ENCODE measurements at regions not wholly inside any gene's neighbourhood (a gene's known extent, or its start where the extent isn't known, plus 50 kb on each side); places are given as distances from the start of the nearest gene placed in this dataset.

DNA sequence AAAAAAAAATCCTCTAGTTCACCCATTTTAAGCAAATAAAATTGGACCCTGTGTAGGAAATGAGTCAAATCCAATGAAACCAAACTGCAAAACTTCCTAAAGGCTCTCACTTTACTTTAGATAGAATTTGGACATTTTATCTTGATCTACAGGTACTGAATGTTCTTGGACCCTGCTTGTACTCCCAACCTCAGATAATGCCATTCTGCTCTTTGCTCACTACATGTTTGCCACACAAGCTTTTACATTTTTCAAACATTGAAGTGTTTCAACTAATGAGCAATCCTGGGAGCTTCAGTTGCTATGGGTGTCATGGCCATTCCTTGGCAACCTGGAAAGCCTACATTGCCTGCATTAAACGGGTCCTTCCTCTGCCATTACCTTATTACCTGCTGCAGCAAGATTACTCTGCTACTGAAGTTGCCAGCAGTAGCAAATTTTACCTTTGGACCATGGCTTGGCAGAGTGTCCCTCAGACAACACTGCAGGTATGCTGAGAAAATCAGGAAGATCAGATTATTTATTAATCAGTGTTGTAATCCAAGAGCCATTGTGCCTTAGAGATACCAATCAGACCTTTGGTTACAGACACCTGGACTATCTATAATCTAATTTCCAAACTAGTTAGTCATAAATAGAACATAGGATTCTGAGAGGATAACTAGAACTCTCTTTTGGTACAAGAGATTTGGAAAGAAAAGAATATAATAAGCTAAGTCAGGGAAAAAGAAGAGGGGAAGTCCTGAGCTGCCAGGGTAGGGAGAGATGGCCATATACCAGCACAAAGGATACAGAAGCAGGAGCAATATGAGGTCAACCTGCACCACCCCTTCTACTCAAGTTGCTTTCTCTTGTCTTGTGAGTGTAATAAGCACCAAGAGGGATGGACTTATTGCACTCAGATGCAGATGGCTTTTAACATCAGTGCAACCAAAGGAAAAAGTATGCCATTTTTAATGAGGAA lies 293.3 kb upstream of the TFPI start:
- H3K4me1 ChIP-seq (replicated peaks in 1 of 4; ENCODE audit: control insufficient read depth in 3 of 4, insufficient read depth in 4 of 4, low read length in 3 of 4), result no peaks in the 10 kb centered on the region
- no peak overlapping the region for H3K27ac ChIP-seq (ENCODE audit: low read depth, low read length)
- ChIA-PET CTCF (ENCODE audit: partially characterized antibody) (interaction anchor here (1.2 to 1.6 kb wide), 3 partner anchors 188 to 348 kb away, joined by 4 to 7 read pairs (median 4); no protein-coding TSS in a partner anchor), POLR2A (ENCODE audit: partially characterized antibody) (interaction anchor here (0.6 kb wide), 1 partner anchor 901 kb away, joined by 3 read pairs; no protein-coding TSS in a partner anchor)
- H2AFZ ChIP-seq (ENCODE audit: low read length), result no peak overlapping the region
- no peak overlapping the region for H2BK12ac ChIP-seq (ENCODE audit: low read depth, low read length)
- 95% methylated on average over 1 of the region's 1 CpG; no CpG with 5 or more reads in 1 of the 2 experiments for WGBS, 2 experiments (ENCODE audit: extremely low coverage in 1 of 2, insufficient coverage in 1 of 2, insufficient read length in 1 of 2, insufficient replicate concordance in 2 of 2, low coverage in 1 of 2, low lambda C conversion rate in 2 of 2, missing lambda C conversion rate in 1 of 2)
- no peak overlapping the region for H2BK5ac ChIP-seq (ENCODE audit: low read depth, low read length)
- no peak overlapping the region for H3K4me3 ChIP-seq (ENCODE audit: extremely low read depth in 1 of 4, insufficient read depth in 2 of 4, low read depth in 3 of 4, low read length in 4 of 4)
- no peak overlapping the region for H3K23ac ChIP-seq (ENCODE audit: insufficient read length)
- H3K9ac ChIP-seq (replicated peaks in 1 of 4; ENCODE audit: extremely low read depth in 1 of 4, low read depth in 3 of 4, low read length in 3 of 4), result no peak overlapping the region
- peaks cover 0 to 1% (median 0%) of the 10 kb centered on the region in 4 experiments; a peak in 1 of 7 replicates for H3K27me3 ChIP-seq (replicated peaks in 1 of 4; ENCODE audit: control insufficient read depth in 3 of 4, extremely low read depth in 1 of 4, insufficient read depth in 3 of 4, low read length in 3 of 4)
- no peak overlapping the region for H4K91ac ChIP-seq (replicated peaks; ENCODE audit: insufficient read length, low read length)
- H3K4me2 ChIP-seq (ENCODE audit: insufficient read depth in 1 of 2, low read depth in 2 of 2, low read length in 2 of 2), result no peak overlapping the region
- no peak for DNase-seq (ENCODE audit: low read depth in 1 of 2, low spot score in 2 of 2)
- no peaks in the 10 kb centered on the region for H4K20me1 ChIP-seq (replicated peaks in 1 of 2; ENCODE audit: control insufficient read depth in 1 of 2, insufficient read depth in 2 of 2, low read length in 2 of 2)
- no peak for FAIRE-seq
- no peak overlapping the region for H2BK15ac ChIP-seq (ENCODE audit: low read length)
- no peaks in the 10 kb centered on the region for H3K9me3 ChIP-seq (ENCODE audit: insufficient read depth in 2 of 2, low read depth in 1 of 2, low read length in 1 of 2)
- H3K79me2 ChIP-seq (ENCODE audit: control insufficient read depth in 1 of 2, insufficient read depth in 2 of 2, low read length in 2 of 2), result no peaks in the 10 kb centered on the region
- H2AK5ac ChIP-seq (ENCODE audit: low read depth, low read length), result no peak overlapping the region
- H2BK20ac ChIP-seq (ENCODE audit: low read length), result no peak overlapping the region
- H3K79me1 ChIP-seq (ENCODE audit: low read depth, low read length), result no peaks in the 10 kb centered on the region
- H3K56ac ChIP-seq (replicated peaks; ENCODE audit: insufficient read length, low read depth, low read length), result no peak overlapping the region
- H4K8ac ChIP-seq (ENCODE audit: extremely low read depth, insufficient read depth, low read length), result no peak overlapping the region
- no peak overlapping the region for H4K5ac ChIP-seq (ENCODE audit: insufficient read length, low read depth, low read length)
- no peak overlapping the region for H2BK120ac ChIP-seq (replicated peaks; ENCODE audit: low read depth, low read length)
- no peak overlapping the region for H3K4ac ChIP-seq (replicated peaks; ENCODE audit: insufficient read length, low read depth, low read length)
- H3K18ac ChIP-seq (ENCODE audit: extremely low read depth, low read length), result no peak overlapping the region
- H3K36me3 ChIP-seq (ENCODE audit: control insufficient read depth in 2 of 4, insufficient read depth in 4 of 4, low read length in 3 of 4), result no peaks in the 10 kb centered on the region
- H3K23me2 ChIP-seq (ENCODE audit: low read depth, low read length), result no peaks in the 10 kb centered on the region
- no peak overlapping the region for H3K14ac ChIP-seq (ENCODE audit: insufficient read length)
- TF ChIP-seq EGR1 (IDR thresholded peaks at IDR 0.05; ENCODE audit: borderline replicate concordance, low read depth, low read length), result no peak
- no peak for TF ChIP-seq YY1 (IDR thresholded peaks at IDR 0.05; ENCODE audit: low read depth, low read length)
- no peak for TF ChIP-seq KDM5A (IDR thresholded peaks at IDR 0.05; ENCODE audit: low read length)
- TF ChIP-seq, protein P1, sequence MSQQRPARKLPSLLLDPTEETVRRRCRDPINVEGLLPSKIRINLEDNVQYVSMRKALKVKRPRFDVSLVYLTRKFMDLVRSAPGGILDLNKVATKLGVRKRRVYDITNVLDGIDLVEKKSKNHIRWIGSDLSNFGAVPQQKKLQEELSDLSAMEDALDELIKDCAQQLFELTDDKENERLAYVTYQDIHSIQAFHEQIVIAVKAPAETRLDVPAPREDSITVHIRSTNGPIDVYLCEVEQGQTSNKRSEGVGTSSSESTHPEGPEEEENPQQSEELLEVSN (IDR thresholded peaks at IDR 0.05), result no peak
- no peak for TF ChIP-seq RNF2 (IDR thresholded peaks at IDR 0.05; ENCODE audit: borderline replicate concordance, low read depth, low read length, missing control alignments, poor library complexity, severe bottlenecking)
- TF ChIP-seq, protein P2, sequence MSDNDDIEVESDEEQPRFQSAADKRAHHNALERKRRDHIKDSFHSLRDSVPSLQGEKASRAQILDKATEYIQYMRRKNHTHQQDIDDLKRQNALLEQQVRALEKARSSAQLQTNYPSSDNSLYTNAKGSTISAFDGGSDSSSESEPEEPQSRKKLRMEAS (IDR thresholded peaks at IDR 0.05), result no peak
- no peak for TF ChIP-seq CHD2 (IDR thresholded peaks at IDR 0.05; ENCODE audit: low read length)
- no peak for TF ChIP-seq BACH1 (IDR thresholded peaks at IDR 0.05; ENCODE audit: low read length)
- no peak for TF ChIP-seq TBP (IDR thresholded peaks at IDR 0.05; ENCODE audit: low read depth, low read length)
- TF ChIP-seq SRF (IDR thresholded peaks at IDR 0.05; ENCODE audit: low read depth, low read length), result no peak

All from H1 (cell line).